ENCODE measurements at regions not wholly inside any gene's neighbourhood (a gene's known extent, or its start where the extent isn't known, plus 50 kb on each side); places are given as distances from the start of the nearest gene placed in this dataset.

DNA sequence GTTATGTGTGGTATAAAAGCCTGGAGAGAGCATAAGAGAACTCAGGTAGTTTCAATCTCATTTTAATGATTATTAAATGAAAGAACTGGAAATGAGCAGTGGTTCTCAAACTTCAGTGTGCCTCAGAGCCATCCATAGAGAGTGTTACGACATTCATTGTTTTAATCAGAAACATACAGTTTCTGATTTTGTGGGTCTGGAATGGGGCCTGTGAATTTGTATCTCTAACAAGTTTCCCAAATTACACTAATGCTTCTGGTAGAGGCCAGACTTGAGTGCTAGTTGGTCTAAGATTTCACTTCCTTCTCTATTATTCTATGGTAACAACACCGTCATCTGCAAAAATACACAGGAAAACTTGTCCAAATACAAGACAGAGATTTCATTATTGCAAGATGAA is 292.0 kb upstream of the NECTIN3 start:
- no peak for TF ChIP-seq HMBOX1 (IDR thresholded peaks at IDR 0.05)
- no peak for TF ChIP-seq BRCA1 (IDR thresholded peaks at IDR 0.05)
- TF ChIP-seq BRCA1 (CRISPR knock-in tag; IDR thresholded peaks at IDR 0.05), result no peak
- TF ChIP-seq, protein P1, sequence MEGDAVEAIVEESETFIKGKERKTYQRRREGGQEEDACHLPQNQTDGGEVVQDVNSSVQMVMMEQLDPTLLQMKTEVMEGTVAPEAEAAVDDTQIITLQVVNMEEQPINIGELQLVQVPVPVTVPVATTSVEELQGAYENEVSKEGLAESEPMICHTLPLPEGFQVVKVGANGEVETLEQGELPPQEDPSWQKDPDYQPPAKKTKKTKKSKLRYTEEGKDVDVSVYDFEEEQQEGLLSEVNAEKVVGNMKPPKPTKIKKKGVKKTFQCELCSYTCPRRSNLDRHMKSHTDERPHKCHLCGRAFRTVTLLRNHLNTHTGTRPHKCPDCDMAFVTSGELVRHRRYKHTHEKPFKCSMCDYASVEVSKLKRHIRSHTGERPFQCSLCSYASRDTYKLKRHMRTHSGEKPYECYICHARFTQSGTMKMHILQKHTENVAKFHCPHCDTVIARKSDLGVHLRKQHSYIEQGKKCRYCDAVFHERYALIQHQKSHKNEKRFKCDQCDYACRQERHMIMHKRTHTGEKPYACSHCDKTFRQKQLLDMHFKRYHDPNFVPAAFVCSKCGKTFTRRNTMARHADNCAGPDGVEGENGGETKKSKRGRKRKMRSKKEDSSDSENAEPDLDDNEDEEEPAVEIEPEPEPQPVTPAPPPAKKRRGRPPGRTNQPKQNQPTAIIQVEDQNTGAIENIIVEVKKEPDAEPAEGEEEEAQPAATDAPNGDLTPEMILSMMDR (IDR thresholded peaks at IDR 0.05 in 2 of 3, conservative IDR thresholded peaks at IDR 0.05 in 1 of 3; ENCODE audit: insufficient read depth in 2 of 3, low read depth in 1 of 3, low read length in 3 of 3), result no peak
- TF ChIP-seq EP300 (IDR thresholded peaks at IDR 0.05; ENCODE audit: low read length), result no peak
- no peak for TF ChIP-seq SMC3 (conservative IDR thresholded peaks at IDR 0.05; ENCODE audit: insufficient read depth, low read depth, low read length)
- TF ChIP-seq, protein P2, sequence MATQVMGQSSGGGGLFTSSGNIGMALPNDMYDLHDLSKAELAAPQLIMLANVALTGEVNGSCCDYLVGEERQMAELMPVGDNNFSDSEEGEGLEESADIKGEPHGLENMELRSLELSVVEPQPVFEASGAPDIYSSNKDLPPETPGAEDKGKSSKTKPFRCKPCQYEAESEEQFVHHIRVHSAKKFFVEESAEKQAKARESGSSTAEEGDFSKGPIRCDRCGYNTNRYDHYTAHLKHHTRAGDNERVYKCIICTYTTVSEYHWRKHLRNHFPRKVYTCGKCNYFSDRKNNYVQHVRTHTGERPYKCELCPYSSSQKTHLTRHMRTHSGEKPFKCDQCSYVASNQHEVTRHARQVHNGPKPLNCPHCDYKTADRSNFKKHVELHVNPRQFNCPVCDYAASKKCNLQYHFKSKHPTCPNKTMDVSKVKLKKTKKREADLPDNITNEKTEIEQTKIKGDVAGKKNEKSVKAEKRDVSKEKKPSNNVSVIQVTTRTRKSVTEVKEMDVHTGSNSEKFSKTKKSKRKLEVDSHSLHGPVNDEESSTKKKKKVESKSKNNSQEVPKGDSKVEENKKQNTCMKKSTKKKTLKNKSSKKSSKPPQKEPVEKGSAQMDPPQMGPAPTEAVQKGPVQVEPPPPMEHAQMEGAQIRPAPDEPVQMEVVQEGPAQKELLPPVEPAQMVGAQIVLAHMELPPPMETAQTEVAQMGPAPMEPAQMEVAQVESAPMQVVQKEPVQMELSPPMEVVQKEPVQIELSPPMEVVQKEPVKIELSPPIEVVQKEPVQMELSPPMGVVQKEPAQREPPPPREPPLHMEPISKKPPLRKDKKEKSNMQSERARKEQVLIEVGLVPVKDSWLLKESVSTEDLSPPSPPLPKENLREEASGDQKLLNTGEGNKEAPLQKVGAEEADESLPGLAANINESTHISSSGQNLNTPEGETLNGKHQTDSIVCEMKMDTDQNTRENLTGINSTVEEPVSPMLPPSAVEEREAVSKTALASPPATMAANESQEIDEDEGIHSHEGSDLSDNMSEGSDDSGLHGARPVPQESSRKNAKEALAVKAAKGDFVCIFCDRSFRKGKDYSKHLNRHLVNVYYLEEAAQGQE (IDR thresholded peaks at IDR 0.05; ENCODE audit: borderline replicate concordance), result no peak
- TF ChIP-seq, protein P2 (CRISPR knock-in tag; IDR thresholded peaks at IDR 0.05; ENCODE audit: low read depth), result no peak
- no peak for TF ChIP-seq HDAC2 (IDR thresholded peaks at IDR 0.05)
- no peak for TF ChIP-seq ASH1L (IDR thresholded peaks at IDR 0.05; ENCODE audit: borderline replicate concordance, low read depth, partially characterized antibody)
- TF ChIP-seq, protein P3, sequence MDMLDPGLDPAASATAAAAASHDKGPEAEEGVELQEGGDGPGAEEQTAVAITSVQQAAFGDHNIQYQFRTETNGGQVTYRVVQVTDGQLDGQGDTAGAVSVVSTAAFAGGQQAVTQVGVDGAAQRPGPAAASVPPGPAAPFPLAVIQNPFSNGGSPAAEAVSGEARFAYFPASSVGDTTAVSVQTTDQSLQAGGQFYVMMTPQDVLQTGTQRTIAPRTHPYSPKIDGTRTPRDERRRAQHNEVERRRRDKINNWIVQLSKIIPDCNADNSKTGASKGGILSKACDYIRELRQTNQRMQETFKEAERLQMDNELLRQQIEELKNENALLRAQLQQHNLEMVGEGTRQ (CRISPR knock-in tag; IDR thresholded peaks at IDR 0.05), result no peak
- TF ChIP-seq, protein P4, sequence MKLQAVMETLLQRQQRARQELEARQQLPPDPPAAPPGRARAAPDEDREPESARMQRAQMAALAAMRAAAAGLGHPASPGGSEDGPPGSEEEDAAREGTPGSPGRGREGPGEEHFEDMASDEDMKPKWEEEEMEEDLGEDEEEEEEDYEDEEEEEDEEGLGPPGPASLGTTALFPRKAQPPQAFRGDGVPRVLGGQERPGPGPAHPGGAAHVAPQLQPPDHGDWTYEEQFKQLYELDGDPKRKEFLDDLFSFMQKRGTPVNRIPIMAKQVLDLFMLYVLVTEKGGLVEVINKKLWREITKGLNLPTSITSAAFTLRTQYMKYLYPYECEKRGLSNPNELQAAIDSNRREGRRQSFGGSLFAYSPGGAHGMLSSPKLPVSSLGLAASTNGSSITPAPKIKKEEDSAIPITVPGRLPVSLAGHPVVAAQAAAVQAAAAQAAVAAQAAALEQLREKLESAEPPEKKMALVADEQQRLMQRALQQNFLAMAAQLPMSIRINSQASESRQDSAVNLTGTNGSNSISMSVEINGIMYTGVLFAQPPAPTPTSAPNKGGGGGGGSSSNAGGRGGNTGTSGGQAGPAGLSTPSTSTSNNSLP (IDR thresholded peaks at IDR 0.05; ENCODE audit: borderline replicate concordance, low read depth, low read length), result no peak
- no peak for TF ChIP-seq ZBTB49 (CRISPR knock-in tag; IDR thresholded peaks at IDR 0.05; ENCODE audit: borderline replicate concordance)
- no peak for TF ChIP-seq NR3C1 (CRISPR knock-in tag; IDR thresholded peaks at IDR 0.05)

All from K562 (cell line).